ENCODE measurements at regions not wholly inside any gene's neighbourhood (a gene's known extent, or its start where the extent isn't known, plus 50 kb on each side); places are given as distances from the start of the nearest gene placed in this dataset.
A peak's percentile ranks its signal among the peaks of the same experiment; 100 is the strongest.

DNA sequence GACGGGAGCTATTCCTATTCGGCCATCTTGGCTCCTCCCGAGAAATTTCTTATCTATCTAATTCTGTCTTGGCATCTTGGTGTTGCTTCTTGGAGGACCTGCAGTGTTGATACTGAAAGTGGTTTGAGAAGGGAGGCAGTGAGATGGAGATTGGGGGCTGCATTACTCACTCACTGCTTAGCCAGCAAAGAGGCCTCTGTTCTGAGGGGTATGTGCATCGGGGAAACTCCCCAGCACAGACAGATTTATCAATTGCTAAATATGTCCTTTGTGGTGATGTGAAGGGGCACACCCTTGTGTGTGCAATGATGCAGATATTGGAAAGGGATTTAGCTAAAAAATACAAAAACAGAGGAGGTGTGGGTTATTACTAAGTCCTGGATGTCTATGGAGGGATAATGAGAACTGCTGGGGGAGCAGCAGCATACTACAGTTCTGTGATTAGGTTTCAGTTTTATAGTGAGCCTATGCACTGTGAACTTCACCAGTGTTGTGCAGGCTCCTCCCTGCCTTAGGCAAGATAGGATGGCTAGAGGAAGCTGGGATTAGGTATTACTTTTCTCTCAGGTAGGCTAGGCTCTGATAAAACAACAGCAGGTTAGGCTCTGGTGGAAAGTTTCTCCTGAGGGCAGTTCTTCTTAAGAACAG, 279.0 kb downstream of the HS3ST1 start:
- DNase-seq, result no peak

DNA sequence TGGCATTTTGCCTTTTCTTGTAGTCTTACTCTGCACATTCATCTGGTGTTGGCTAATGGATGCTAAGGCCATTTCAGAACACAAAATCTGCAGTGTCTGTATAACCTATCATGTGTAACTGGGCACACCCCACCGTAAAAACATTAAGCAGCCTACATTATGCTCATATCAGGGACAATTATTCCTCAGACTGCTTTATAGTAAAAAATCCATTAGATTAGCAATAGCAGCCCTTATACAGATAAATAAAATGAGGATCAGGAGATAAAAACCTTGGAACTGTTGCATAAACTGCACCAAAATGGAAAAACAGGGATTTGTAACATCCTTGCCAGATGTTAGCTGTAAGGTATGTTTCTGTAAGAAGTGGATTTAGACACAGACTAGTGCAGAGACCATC, 288.8 kb downstream of the HS3ST1 start:
- no peak for DNase-seq
- in situ Hi-C loops (cut with MboI; ENCODE audit: low pct_unique_long_range_greater_than_20kb, low sequenced_read_pairs), result no loop called here

More for the DNA sequence above, 279.0 kb downstream of the HS3ST1 start:
- in situ Hi-C loops (cut with MboI; ENCODE audit: low pct_unique_long_range_greater_than_20kb, low sequenced_read_pairs), result no loop called here

DNA sequence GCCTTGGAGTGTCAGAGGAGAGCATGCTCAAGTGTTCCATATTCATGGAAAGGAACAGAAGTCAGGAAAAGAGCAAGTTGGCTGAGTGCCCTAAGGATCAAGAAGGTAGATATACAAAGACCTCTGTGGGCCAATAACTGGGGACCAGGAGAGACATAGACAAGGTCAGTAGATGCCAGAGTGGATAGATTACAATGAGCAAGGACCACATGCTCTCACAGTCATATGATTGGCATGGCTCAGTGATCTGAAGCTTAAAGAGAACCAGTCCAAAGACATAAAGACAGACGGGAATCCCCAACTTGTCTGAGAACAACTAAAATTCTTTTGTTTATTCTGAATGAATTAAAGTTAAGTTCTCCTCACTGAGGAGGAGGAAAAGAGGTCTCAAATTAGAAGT, 289.7 kb downstream of the HS3ST1 start:
- in situ Hi-C loops (cut with MboI; ENCODE audit: low pct_unique_long_range_greater_than_20kb, low sequenced_read_pairs), result no loop called here
- no peak for DNase-seq

DNA sequence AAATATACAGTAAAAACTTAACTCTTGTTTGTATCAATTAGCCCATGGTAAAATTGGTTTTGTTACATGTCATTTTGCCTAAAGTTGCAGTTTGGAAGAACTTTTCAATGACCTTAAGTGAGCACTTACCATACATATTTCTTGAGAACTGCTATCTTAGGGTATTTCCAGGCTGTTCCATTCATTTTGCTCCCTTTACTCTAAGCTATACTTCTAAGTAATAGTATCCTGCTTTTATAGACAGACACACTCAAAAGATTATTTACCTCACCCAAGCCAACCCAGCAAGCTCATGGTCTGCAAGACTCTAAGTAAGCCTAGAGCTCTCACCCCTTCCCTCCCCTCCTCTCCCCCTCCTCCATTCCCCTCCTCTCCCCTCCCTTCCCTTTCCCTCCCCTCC, 294.0 kb downstream of the HS3ST1 start:
- DNase-seq, result no peak
- in situ Hi-C loops (cut with MboI; ENCODE audit: low pct_unique_long_range_greater_than_20kb, low sequenced_read_pairs), result no loop called here

DNA sequence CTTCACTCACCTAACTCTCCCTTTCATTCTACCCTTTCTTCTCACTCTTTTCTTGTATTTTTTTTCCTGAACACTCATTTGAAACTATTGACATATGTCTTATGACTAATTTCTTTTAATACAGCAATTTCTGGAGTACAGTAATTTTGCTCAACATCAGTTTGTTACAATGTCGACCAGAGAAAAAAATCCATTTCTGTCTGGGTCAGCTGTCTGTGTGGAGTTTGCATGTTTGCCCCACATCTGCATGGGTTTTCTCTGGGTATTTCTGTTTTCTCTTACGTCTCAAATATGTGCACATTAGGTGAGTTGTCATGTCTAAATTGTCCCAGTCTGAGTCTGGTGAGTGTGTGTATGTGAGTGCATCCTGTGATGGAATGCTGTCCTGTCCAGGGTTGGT, 294.8 kb downstream of the HS3ST1 start:
- DNase-seq, result no peak
- in situ Hi-C loops (cut with MboI; ENCODE audit: low pct_unique_long_range_greater_than_20kb, low sequenced_read_pairs), result no loop called here

DNA sequence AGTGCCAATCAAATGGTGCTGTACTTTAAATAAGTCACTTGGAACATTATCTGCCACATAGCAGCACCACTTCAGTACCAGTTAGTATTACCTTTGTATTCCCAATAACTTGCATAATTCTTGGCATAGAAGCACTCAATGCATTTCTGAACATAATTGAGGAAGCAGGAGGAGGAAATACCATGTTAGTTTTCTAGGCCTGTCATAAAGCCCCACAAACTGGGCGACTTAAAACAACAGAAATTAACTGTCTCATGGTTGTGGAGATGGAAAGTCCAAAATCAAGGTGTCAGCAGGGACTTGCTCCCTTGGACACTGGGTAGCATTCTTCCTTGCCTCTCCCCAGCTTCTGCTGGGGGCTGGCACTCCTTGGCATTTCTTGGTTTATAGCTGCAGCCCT, 296.2 kb downstream of the HS3ST1 start:
- in situ Hi-C loops (cut with MboI; ENCODE audit: low pct_unique_long_range_greater_than_20kb, low sequenced_read_pairs), result no loop called here
- no peak for DNase-seq

DNA sequence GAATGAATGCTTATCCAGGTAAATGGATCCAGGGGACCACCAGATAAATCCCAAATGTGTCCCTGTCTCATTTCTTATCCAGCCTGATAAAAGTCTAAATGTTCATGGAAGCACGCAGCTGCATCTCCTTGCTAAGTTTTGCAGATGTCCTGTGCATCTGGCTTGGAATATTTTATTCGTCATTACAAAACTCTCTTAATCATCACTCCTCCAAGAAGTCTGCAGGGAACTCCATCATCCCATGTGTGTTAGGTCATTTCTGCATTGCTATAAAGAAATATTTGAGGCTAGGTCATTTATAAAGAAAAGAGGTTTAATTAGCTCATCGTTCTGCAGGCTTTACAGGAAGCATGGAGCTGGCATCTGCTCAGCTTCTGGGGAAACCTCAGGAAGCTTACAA, 297.2 kb downstream of the HS3ST1 start:
- in situ Hi-C loops (cut with MboI; ENCODE audit: low pct_unique_long_range_greater_than_20kb, low sequenced_read_pairs), result no loop called here
- DNase-seq, result no peak

DNA sequence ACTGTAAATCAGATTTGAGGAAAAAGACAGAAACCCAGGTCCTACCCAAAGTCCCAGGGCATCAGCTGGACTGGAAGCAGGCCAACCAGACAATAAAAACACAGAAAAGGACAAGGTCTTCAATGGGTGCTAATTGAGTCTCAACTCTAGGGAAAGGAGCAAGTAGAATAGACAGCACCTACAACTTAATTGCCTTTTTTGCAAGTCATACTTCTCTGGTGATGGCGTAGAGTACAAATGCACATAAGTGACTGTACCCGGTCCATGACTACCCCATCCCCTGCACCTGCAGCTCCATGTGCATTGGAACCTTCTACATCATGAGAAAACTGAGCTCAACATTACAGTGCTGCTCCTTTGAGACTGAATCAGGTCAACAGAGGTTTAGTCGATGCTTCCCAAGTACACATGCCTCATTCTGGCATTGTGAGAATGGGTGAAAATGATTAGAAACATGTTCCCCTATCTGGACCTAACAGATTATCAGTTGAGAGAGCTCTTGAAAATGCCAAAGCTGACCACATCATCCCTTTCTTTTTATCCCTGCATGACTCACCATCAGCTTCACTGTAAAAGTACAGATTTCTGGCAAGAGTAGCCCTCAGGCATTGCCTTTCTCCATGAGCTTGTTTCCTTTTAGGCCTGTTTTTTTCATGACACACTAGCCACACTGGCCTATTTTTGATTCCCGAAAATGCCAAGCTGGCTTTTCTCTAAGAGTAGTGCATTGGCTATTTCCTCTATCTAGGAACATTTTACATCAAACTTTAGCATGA, 298.3 kb downstream of the HS3ST1 start:
- in situ Hi-C loops (cut with MboI; ENCODE audit: low pct_unique_long_range_greater_than_20kb, low sequenced_read_pairs), result no loop called here
- DNase-seq, result no peak

DNA sequence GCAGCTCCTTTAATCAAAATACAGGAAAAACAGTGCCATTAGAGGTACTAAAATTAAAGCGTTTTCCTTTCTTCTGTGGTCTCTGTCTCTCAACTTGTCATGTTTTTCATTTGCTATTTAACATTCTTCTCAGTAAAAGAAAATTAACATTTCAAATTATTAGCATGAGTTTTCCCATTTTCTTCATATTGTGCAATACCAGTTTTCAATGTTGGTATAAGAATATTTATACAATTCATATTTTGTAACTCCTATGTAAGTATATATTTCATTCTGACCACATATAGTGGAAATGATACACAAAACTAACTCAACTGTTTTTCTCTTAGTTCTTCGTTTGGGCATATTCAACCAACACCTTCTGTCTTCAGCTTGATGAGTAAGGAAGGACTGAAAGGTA, 308.3 kb downstream of the HS3ST1 start:
- in situ Hi-C loops (cut with MboI; ENCODE audit: low pct_unique_long_range_greater_than_20kb, low sequenced_read_pairs), result no loop called here
- no peak for DNase-seq

DNA sequence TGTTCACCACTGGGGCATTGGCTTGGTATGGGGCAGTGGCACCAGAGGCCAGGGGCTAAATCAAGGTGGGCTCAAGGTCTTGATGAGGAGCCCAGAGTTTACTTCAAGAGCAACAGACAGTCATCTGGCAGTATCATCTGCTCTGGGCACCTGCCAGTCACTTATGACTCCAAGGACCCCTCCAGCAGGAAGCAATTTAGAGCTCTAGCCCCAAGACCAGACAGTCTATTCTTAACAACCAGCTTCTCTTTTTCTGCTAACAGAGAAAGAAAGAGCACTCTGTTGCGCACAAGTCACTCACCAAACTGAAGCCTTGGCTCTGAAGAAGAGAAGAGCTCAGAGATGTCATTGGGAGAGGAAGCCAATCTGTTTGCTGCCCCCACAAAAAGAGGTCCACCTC, 309.2 kb downstream of the HS3ST1 start:
- peak; percentile 8 for DNase-seq
- in situ Hi-C loops (cut with MboI; ENCODE audit: low pct_unique_long_range_greater_than_20kb, low sequenced_read_pairs), result no loop called here

DNA sequence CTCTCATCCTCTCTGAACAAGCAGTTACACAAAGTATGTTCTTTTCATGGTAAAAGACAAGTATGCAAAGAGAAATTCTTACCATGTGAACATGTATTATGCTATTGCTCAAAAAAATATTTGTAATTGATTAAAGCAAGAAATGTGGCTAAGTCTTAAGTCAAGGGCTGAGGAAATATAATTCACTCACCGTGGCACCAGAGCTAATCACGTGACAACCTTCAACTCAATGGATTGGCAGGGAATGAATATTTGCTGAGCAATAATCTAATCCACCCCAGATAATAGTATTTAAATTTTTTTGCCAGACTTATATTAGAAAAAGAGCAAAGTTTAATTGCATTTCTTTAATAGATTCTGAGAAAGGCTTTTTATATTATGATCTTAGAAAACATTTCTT, 310.2 kb downstream of the HS3ST1 start:
- in situ Hi-C loops (cut with MboI; ENCODE audit: low pct_unique_long_range_greater_than_20kb, low sequenced_read_pairs), result no loop called here

DNA sequence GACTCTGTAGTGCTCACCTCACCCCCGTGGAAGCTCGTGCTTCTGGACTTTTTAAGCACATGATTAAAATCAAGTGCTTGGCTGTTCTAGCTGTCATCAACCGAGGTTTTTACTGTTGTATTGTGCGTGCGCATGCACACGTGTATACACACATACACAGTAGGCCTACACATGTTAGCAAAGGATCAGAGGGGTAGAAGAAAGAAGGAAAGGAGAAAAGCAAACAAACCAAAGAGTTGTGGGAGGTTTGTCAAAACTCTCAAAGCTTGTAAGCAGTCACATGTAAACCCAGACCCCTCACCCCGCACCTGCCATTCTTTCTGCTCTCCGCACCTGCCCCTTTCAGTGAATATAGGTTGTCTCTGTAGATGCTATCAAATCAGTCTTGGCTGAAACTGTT, 311.8 kb downstream of the HS3ST1 start:
- no peak for DNase-seq
- in situ Hi-C loops (cut with MboI; ENCODE audit: low pct_unique_long_range_greater_than_20kb, low sequenced_read_pairs), result no loop called here

More for the DNA sequence above, 310.2 kb downstream of the HS3ST1 start:
- DNase-seq, result no peak

DNA sequence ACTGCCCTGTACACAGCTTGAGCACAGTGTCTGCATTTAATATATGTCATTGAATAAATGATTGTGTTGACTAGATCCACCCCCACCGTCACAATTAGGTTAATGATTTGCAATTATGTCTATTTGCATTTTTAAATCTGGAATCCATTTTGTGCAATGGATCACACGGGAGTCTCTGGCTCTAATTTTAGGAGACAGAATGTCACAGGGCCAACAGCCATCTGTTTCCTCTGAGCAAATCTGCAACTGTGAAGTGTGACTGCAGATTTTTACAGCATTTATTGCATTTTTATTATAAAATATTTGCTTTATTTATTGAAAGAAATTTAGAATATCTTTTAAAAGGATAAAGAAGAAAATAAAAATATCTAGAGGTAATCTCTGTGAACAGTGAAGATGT, 316.8 kb downstream of the HS3ST1 start:
- no peak for DNase-seq
- in situ Hi-C loops (cut with MboI; ENCODE audit: low pct_unique_long_range_greater_than_20kb, low sequenced_read_pairs), result no loop called here

DNA sequence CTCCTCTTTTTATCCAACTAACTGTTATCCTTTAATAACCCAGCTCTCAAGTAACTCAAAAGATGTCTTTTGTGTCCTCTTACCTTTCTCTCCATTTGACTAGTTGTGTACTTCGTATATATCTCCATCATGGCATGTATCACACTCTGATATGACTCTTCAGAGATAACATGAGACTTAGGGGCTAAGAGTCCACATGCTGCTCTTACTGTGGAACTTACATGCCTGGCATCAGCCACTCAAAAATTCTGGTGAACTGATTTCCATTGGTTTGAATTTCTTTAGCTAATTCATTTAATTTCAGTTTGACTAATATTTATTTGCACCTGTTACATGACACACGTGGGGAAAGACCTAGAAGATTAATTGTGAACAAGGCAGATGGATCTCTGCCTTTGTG, 317.3 kb downstream of the HS3ST1 start:
- in situ Hi-C loops (cut with MboI; ENCODE audit: low pct_unique_long_range_greater_than_20kb, low sequenced_read_pairs), result no loop called here
- DNase-seq, result no peak

DNA sequence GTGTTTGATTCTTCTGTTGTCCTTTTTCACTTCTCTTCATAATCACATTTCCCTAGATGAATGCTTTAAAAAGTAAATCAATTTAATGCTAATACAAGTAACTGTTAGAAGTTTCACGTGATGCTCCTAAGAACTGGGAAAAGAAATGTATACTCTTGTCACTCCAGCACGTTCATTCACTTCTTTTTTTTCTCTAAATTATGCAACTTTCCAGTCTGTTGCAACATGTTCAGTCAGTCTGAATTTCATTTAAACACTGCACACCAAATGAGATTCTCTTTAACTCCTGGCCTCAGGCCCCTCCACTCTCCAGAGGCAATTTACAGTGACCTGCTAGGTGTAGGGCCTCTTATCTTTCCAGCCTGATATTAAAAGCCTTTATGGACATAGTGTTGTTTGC, 321.9 kb downstream of the HS3ST1 start:
- in situ Hi-C loops (cut with MboI; ENCODE audit: low pct_unique_long_range_greater_than_20kb, low sequenced_read_pairs), result no loop called here
- DNase-seq, result peak; percentile 47

DNA sequence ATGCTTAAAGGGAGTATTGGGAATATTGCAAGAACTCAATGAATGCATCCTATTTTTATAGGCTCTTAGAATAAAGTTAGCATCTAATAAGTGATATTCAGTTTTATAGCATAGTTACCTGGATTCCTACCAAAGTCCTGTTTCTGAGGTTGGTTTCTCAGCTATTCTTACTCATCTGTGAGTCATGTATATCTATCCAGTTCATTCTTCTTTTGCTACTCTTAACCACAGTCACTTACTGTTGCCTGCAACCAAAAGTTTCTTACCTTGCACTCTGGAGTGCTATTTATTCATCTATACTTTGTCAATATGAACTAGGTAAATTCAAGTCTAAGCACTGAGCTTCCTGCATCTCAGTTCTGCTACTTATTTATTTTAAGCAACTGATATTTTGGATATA, 322.5 kb downstream of the HS3ST1 start:
- in situ Hi-C loops (cut with MboI; ENCODE audit: low pct_unique_long_range_greater_than_20kb, low sequenced_read_pairs), result no loop called here
- DNase-seq, result peak; percentile 4

DNA sequence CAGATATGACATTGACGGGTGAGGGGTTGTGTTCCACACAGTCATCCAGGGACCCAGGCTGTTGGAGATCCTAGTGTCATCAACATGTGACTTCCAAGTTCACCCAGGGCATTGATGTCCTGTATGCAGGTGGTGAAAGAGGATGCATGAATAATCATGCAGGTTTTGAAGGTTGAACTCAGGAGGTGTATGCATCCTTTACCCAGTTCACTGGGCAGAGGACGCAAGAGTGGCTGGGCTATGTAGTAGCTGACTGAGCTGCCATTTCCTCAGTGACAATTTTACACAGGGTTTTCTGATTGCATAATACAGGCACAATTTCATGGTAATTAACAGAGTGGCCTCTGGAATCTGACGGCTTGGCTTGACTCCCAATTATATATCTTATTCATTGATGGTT, 323.0 kb downstream of the HS3ST1 start:
- no peak for DNase-seq
- in situ Hi-C loops (cut with MboI; ENCODE audit: low pct_unique_long_range_greater_than_20kb, low sequenced_read_pairs), result no loop called here

DNA sequence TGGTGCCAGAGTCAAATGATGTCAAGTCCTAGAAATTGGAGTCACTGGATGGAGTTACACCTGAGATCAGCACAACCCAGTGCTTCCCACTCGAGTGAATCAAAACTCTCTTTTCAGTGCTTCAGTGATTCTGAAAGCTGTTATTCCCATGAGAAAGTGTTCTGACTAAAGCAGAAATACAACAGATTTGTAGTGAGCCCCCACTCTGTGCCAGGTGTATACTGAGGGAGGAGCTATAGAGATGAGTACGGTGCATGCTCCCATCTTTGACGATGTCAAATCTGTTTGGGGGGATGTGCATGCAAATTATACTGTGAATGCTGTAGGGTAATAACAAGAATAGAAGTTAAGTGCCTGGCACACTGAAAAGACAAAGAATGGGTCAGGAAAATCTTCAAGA, 330.2 kb downstream of the HS3ST1 start:
- DNase-seq, result no peak
- in situ Hi-C loops (cut with MboI; ENCODE audit: low pct_unique_long_range_greater_than_20kb, low sequenced_read_pairs), result no loop called here

DNA sequence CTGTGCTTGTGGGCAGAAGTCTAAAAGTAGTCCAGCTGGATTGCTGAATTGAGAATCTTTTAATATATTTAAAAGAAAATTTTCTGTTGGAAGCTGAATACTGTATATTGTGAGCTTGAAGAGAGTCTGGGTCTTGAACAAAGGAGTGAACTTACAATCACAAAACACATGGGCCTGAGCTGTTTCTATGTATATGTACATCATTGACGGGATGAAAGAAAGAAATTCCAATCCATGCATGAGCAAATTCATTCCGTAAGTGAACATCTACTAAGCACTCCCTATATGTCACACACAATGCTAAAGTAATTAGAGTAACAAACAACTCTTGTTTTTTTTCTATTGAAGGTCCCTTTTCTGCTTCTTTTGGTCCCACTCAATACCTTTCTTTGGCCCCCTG, 331.0 kb downstream of the HS3ST1 start:
- in situ Hi-C loops (cut with MboI; ENCODE audit: low pct_unique_long_range_greater_than_20kb, low sequenced_read_pairs), result no loop called here
- DNase-seq, result no peak

DNA sequence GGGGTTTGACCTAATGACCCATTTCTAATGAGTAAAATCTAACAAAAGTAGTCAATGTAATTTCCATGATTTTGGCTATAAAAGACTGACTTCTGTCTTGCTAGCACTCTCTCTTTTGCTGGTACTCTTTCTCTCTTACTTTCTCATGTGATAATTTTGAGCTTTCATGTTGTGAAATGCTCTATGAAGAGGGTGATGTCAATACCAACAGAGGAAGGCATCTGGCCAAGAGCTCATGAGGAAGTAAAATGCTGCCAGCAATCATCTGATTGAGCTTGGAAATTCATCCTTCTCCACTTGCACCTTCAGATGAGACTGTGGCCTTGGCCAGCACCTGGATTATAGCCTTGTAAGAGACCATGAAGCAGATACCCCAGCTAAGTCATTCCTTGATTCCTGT, 347.7 kb downstream of the HS3ST1 start:
- in situ Hi-C loops (cut with MboI; ENCODE audit: low pct_unique_long_range_greater_than_20kb, low sequenced_read_pairs), result no loop called here
- DNase-seq, result no peak

DNA sequence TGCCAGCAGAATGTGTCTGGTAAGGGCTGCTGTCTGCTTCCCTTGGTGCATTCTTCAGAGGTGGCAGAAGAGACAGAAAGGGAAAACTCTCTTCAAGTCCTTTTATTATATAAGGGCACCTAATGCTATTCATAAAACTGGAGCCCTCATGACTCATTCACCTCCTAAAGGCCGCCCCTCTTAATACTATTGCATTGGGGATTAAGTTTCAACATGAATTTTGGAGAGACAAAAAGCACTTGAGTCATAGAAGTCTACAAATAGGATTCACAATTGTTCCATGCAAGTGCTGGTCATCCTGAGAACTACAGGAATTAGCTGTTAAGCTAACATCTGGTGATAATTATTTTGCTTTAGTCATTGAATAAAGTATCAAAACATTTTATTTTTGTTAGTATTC, 349.5 kb downstream of the HS3ST1 start:
- DNase-seq, result no peak
- in situ Hi-C loops (cut with MboI; ENCODE audit: low pct_unique_long_range_greater_than_20kb, low sequenced_read_pairs), result no loop called here

Data from KBM-7 (cell line).